T-helper 2 cell (primary cell): ENCODE measurements at regions not wholly inside any gene's neighbourhood (a gene's known extent, or its start where the extent isn't known, plus 50 kb on each side); places are given as distances from the start of the nearest gene placed in this dataset.
A peak's percentile ranks its signal among the peaks of the same experiment; 100 is the strongest.
"Not testable (repeated sequence)": the region's sequence is repeated elsewhere in the genome, so short reads cannot be mapped to it uniquely, and the experiment has no call there.

Experiments
- DNase-seq, 5 experiments: peaks; one replicate each; pipeline versions ENCODE4 v3.0.0 to v3.0.0-alpha.2; 2012 to 2022

GRCh38 chr10:95137990-95138625, 55.9 kb upstream of the ACSM6 start:
- DNase-seq, result not testable (repeated sequence)

- DNase-seq, result no peak
These were observed 59.5 kb upstream of the ACSM6 start for GRCh38 chr10:95134490-95134889.

- no peak for DNase-seq
These were observed 60.0 kb upstream of the ACSM6 start for GRCh38 chr10:95133997-95134396.

- DNase-seq, result peak in 3 of 5 experiments; percentile 22 to 72 (median 32)
These were observed 60.9 kb upstream of the ACSM6 start for GRCh38 chr10:95133016-95133752.

- not testable (repeated sequence) for DNase-seq
These were observed 61.1 kb upstream of the CYP2C8 start for GRCh38 chr10:95130429-95130828.

- no peak for DNase-seq
These were observed 56.3 kb upstream of the CYP2C8 start for GRCh38 chr10:95125582-95125981.

- no peak for DNase-seq
These were observed 53.4 kb upstream of the CYP2C8 start for GRCh38 chr10:95122736-95123135.

GRCh38 chr10:95121904-95122303, 52.6 kb upstream of the CYP2C8 start:
- no peak for DNase-seq
